Left ventricle myocardium superior (tissue), 1 donor: ENCODE measurements at regions not wholly inside any gene's neighbourhood (a gene's known extent, or its start where the extent isn't known, plus 50 kb on each side); places are given as distances from the start of the nearest gene placed in this dataset.
"Not testable (repeated sequence)": the region's sequence is repeated elsewhere in the genome, so short reads cannot be mapped to it uniquely, and the experiment has no call there.

Experiments
- ATAC-seq: fragments of 200-7000 bp; cut with Tn5 transposase; one replicate; pipeline ENCODE4 v1.9.1; 2020; ENCODE audit warnings: mild to moderate bottlenecking, moderate library complexity
- DNase-seq: peaks from one replicate; pipeline ENCODE4 v3.0.0-alpha.2; 2020
- intact Hi-C: fragments of 100-400 bp; cut with micrococcal nuclease; formaldehyde crosslinking; loops from one replicate; pipeline ENCODE4 v1.11.0; 2022
- donor health status: DM: no; HTN: yes; CAD: no; lungs with severe emphysema.

GRCh38 chr10:15432266-15432665 lies 61.2 kb upstream of the FAM171A1 start:
- intact Hi-C loops, result loop anchor here (5.0 to 10.0 kb wide), 2 partner anchors 283 to 390 kb away; partner anchors contain the start of gene ITGA8
- DNase-seq (no peak), ATAC-seq (no peak)

GRCh38 chr10:15430969-15431771 lies 60.1 kb upstream of the FAM171A1 start:
- ATAC-seq (no peak), DNase-seq (no peak)
- intact Hi-C loops, result loop anchor here (5.0 to 10.0 kb wide), 2 partner anchors 284 to 391 kb away; partner anchors contain the start of gene ITGA8

DNA sequence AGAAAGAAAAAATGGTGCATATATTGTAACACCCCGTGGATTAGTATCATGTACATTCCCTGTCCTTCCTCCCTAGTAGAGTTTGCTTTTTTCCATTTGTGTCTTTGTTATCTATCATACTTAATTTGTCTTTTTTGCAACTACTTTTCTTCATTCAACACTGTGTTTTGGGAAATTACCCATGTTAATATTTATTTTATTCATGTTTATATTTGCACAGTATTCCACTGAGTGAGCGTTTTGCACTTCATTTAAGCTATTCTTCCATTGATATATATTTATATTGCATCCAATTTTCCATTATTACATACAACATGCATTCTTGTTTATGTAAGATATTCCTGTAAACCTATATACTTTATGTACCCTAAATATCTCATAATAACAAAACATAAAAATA lies 57.6 kb upstream of the FAM171A1 start:
- ATAC-seq, result no peak
- intact Hi-C loops, result no loop called here
- no peak for DNase-seq

DNA sequence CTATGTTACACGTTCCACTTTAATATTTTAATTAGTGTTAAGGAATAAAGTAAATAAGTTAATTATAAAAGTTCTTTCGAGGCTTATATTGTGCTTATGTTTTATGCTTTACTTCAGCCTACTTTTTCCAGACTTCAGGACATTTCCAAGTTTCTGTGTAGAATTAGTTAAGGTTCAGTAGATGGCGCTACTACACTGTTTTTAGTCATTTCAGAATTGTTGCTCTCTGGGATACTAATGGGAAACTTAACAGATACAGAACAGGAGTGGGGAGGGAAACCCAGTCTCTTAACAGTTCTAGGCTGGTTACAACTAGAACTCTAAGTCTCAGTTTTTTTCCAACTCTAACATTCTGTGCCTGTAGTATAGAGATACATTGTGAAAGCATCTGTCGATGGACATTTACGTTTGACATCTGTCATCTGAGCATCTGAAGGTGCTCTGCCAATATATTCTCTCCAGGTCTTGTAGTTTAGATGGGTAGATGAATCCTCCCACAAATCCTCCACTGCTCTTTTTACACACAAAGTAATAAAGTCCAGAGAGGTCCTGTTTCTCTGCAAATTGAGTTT lies 56.8 kb upstream of the FAM171A1 start:
- intact Hi-C loops, result no loop called here
- ATAC-seq (no peak), DNase-seq (no peak)

GRCh38 chr10:15426558-15426957 lies 55.5 kb upstream of the FAM171A1 start:
- ATAC-seq (no peak), DNase-seq (no peak)
- intact Hi-C loops, result no loop called here

DNA sequence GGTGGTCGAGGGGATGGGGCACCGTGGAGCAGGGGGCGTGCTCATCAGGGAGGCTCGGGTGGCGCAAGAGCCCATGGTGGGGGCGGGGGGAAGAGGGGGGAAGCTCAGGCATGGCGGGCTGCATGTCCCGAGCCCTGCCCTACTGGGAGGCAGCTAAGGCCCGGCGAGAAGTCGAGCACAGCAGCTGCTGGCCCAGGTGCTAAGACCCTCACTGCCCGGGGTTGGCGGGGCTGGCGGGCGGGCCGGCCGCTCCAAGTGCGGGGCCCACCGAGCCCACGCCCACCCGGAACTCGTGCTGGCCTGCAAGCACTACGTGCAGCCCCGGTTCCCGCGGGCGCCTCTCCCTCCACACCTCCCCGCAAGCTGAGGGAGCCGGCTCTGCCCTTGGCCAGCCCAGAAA lies 55.0 kb upstream of the FAM171A1 start:
- ATAC-seq (no peak), DNase-seq (no peak)
- intact Hi-C loops, result no loop called here

DNA sequence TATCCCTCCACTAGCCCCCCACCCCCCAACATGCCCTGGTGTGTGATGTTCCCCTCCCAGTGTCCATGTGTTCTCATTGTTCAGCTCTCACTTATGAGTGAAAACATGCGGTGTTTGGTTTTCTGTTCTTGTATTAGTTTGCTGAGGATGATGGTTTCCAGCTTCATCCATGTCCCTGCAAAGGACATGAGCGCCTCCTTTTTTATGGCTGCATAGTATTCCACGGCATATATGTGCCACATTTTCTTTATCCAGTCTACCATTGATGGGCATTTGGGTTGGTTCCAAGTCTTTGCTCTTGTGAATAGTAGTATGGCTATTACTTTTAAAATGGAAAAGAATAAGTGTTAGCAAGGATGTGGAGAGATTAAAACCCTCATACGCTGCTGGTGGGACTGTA lies 50.8 kb upstream of the FAM171A1 start:
- DNase-seq, intact Hi-C loops, ATAC-seq: not testable (repeated sequence)
